GM12872 (cell line): ENCODE measurements at regions not wholly inside any gene's neighbourhood (a gene's known extent, or its start where the extent isn't known, plus 50 kb on each side); places are given as distances from the start of the nearest gene placed in this dataset.

Source experiments
- CTCF ChIP-seq: IDR thresholded peaks from 3 replicates; pipeline ENCODE4 v1.5.1; 2011; ENCODE audit warnings: low read depth, mild to moderate bottlenecking, low read length, moderate library complexity; ENCODE audit not compliant: insufficient read depth

- no peak for TF ChIP-seq CTCF
These were observed 217.0 kb upstream of the CXCR4 start for GRCh38 chr2:136334967-136335366.

GRCh38 chr2:136332436-136333095 lies 214.6 kb upstream of the CXCR4 start:
- TF ChIP-seq CTCF: no peak

GRCh38 chr2:136331226-136331625 lies 213.3 kb upstream of the CXCR4 start:
- TF ChIP-seq CTCF: no peak

- TF ChIP-seq CTCF: no peak
These were observed 210.4 kb upstream of the CXCR4 start for GRCh38 chr2:136328207-136328795.

GRCh38 chr2:136327162-136327852 lies 209.4 kb upstream of the CXCR4 start:
- no peak for TF ChIP-seq CTCF

- TF ChIP-seq CTCF: no peak
These were observed 207.9 kb upstream of the CXCR4 start for GRCh38 chr2:136325844-136326331.

- TF ChIP-seq CTCF: no peak
These were observed 207.0 kb upstream of the CXCR4 start for GRCh38 chr2:136324966-136325365.
